CD14-positive monocyte (primary cell): ENCODE measurements at regions not wholly inside any gene's neighbourhood (a gene's known extent, or its start where the extent isn't known, plus 50 kb on each side); places are given as distances from the start of the nearest gene placed in this dataset.
A peak's percentile ranks its signal among the peaks of the same experiment; 100 is the strongest.

Source experiments
- DNase-seq, 3 donors: peaks; one replicate each; pipeline ENCODE4 v3.0.0-alpha.2; 2011 to 2022
- H2AFZ ChIP-seq: 2 replicates; pipeline ENCODE4 v1.6.0; 2012; ENCODE audit warnings: mild to moderate bottlenecking, low read depth, low read length, inconsistent platforms; ENCODE audit not compliant: insufficient read depth, poor library complexity, severe bottlenecking
- H3K27ac ChIP-seq, 2 donors: 1 replicate in 1 of 2; 2 replicates in 1 of 2; pipeline ENCODE4 v1.5.1; 2012 to 2013; ENCODE audit warnings: low read length in 2 of 2, control low read depth in 1 of 2, inconsistent platforms in 1 of 2, low read depth in 1 of 2, mild to moderate bottlenecking in 1 of 2
- H3K27me3 ChIP-seq, 2 donors: one replicate each; pipeline versions ENCODE4 v1.6.0 to v1.6.1; 2011 to 2013; ENCODE audit warnings: low read length in 2 of 2; ENCODE audit not compliant: control insufficient read depth in 2 of 2, insufficient read depth in 2 of 2
- H3K36me3 ChIP-seq, 2 donors: replicated peaks in 1 of 2; 1 replicate in 1 of 2; 2 replicates in 1 of 2; pipeline versions ENCODE4 v1.5.1 to v1.6.1; 2012 to 2013; ENCODE audit warnings: low read length in 2 of 2, control low read depth in 1 of 2, inconsistent platforms in 1 of 2, mild to moderate bottlenecking in 1 of 2; ENCODE audit not compliant: insufficient read depth in 2 of 2, control insufficient read depth in 1 of 2
- H3K4me1 ChIP-seq, 2 donors: 1 replicate in 1 of 2; 2 replicates in 1 of 2; pipeline versions ENCODE4 v1.5.1 to v1.6.1; 2012 to 2013; ENCODE audit warnings: low read length in 2 of 2, control low read depth in 1 of 2, inconsistent platforms in 1 of 2, mild to moderate bottlenecking in 1 of 2, moderate library complexity in 1 of 2; ENCODE audit not compliant: insufficient read depth in 2 of 2, control insufficient read depth in 1 of 2
- H3K4me2 ChIP-seq: replicated peaks from 2 replicates; pipeline ENCODE3; 2012; ENCODE audit warnings: low read length, moderate library complexity, mild to moderate bottlenecking; ENCODE audit not compliant: poor library complexity, severe bottlenecking; ENCODE audit errors: extremely low read depth
- H3K4me3 ChIP-seq, 3 experiments: fragments of 200-600 bp in 1 of 3; sonication (generic) in 1 of 3; replicated peaks in 1 of 3; 1 replicate in 2 of 3; 2 replicates in 1 of 3; pipeline ENCODE4 v1.5.1; 2011 to 2013; ENCODE audit warnings: low read length in 3 of 3, mild to moderate bottlenecking in 3 of 3, control low read depth in 2 of 3, low read depth in 2 of 3, inconsistent platforms in 1 of 3, moderate library complexity in 1 of 3
- H3K79me2 ChIP-seq: 2 replicates; pipeline ENCODE4 v1.6.0; 2012; ENCODE audit warnings: mild to moderate bottlenecking, control low read depth, inconsistent platforms, low read length, moderate library complexity; ENCODE audit not compliant: insufficient read depth
- H3K9ac ChIP-seq: 2 replicates; pipeline ENCODE4 v1.6.0; 2017; ENCODE audit warnings: low read length, mild to moderate bottlenecking; ENCODE audit not compliant: insufficient read depth, poor library complexity, severe bottlenecking
- H3K9me3 ChIP-seq, 2 donors: replicated peaks in 1 of 2; 1 replicate in 1 of 2; 2 replicates in 1 of 2; pipeline versions ENCODE4 v1.5.1 to v1.6.1; 2012 to 2013; ENCODE audit warnings: low read length in 2 of 2, control low read depth in 1 of 2; ENCODE audit not compliant: control insufficient read depth in 1 of 2, insufficient read depth in 1 of 2
- H4K20me1 ChIP-seq: 2 replicates; pipeline ENCODE4 v1.6.0; 2012; ENCODE audit warnings: mild to moderate bottlenecking, low read length, control low read depth, moderate library complexity; ENCODE audit not compliant: insufficient read depth
- H3K27ac Mint-ChIP-seq, 7 donors: one replicate each; pipeline ENCODE4 v1.8.0; 2020; ENCODE audit warnings: mild to moderate bottlenecking in 7 of 7, mixed read lengths in 7 of 7, moderate library complexity in 6 of 7, inconsistent platforms in 2 of 7
- H3K27me3 Mint-ChIP-seq, 3 donors: one replicate each; pipeline ENCODE4 v1.8.0; 2021 to 2022; ENCODE audit warnings: low read depth in 3 of 3, mild to moderate bottlenecking in 3 of 3, mixed read lengths in 3 of 3, moderate library complexity in 3 of 3, inconsistent platforms in 1 of 3
- H3K36me3 Mint-ChIP-seq, 2 donors: one replicate each; pipeline ENCODE4 v1.8.0; 2020; ENCODE audit warnings: mixed read lengths in 2 of 2, inconsistent platforms in 1 of 2, mild to moderate bottlenecking in 1 of 2
- H3K4me1 Mint-ChIP-seq: one replicate; pipeline ENCODE4 v1.8.0; 2020; ENCODE audit warnings: mild to moderate bottlenecking, mixed read lengths
- H3K4me3 Mint-ChIP-seq, 2 donors: one replicate each; pipeline ENCODE4 v1.8.0; 2020; ENCODE audit warnings: mild to moderate bottlenecking in 2 of 2, mixed read lengths in 2 of 2, moderate library complexity in 1 of 2
- H3K9me3 Mint-ChIP-seq, 7 donors: one replicate each; pipeline ENCODE4 v1.8.0; 2020 to 2022; ENCODE audit warnings: mixed read lengths in 7 of 7, mild to moderate bottlenecking in 6 of 7, moderate library complexity in 6 of 7, inconsistent platforms in 2 of 7
- CTCF ChIP-seq: fragments of 200-600 bp; IDR thresholded peaks from one replicate; pipeline ENCODE4 v1.8.0; 2022; ENCODE audit warnings: antibody characterized with exemption, mild to moderate bottlenecking
- WGBS: methylation state at CpG from one replicate; pipeline ENCODE4 v1.1.5; 2013; ENCODE audit warnings: missing lambda C conversion rate; ENCODE audit not compliant: insufficient coverage; 5-methylcytosine and 5-hydroxymethylcytosine counted together
- intact Hi-C, 2 donors: fragments of 100-400 bp; cut with micrococcal nuclease; formaldehyde crosslinking; loops; one replicate each; pipeline versions ENCODE4 v1.15.0 to v1.15.1; 2023

GRCh38 chr2:226307487-226308322 is 491.9 kb downstream of the IRS1 start:
- Mint-ChIP-seq H3K27ac (peak overlapping the region; percentile 84 to 94 (median 90)), H3K27me3 (peaks cover 0 to 5% (median 4%) of the 10 kb centered on the region in 3 donors), H3K4me1 (peaks cover 17% of the 10 kb centered on the region), H3K4me3 (no peak overlapping the region), H3K9me3 (peaks cover 0 to 4% (median 0%) of the 10 kb centered on the region in 7 donors), H3K36me3 (peaks cover 0 to 2% of the 10 kb centered on the region in 2 donors)
- Histone ChIP-seq H3K9ac (no peak overlapping the region), H3K36me3 (no peaks in the 10 kb centered on the region), H3K27ac (peak overlapping the region; percentile 15 to 72), H3K4me2 (peak overlapping the region; percentile 8), H2AFZ (peak overlapping the region; percentile 36), H3K27me3 (no peaks in the 10 kb centered on the region), H3K4me3 (peak overlapping the region in 1 of 3 experiments; percentile 4), H3K9me3 (no peaks in the 10 kb centered on the region), H3K79me2 (no peaks in the 10 kb centered on the region), H4K20me1 (no peaks in the 10 kb centered on the region), H3K4me1 (peaks cover 26 to 30% of the 10 kb centered on the region in 2 donors)
- TF ChIP-seq CTCF, result no peak
- DNase-seq, result peak; percentile 61 to 78 (median 63)
- no CpG with 5 or more reads among the region's 4 CpGs for WGBS
- intact Hi-C loops, result loop anchor here (5.0 to 10.0 kb wide), 2 partner anchors 117 to 190 kb away; no protein-coding TSS in a partner anchor

- DNase-seq, result no peak
- Histone ChIP-seq H4K20me1 (no peaks in the 10 kb centered on the region), H3K27ac (peak overlapping the region; percentile 15 to 72), H3K36me3 (no peaks in the 10 kb centered on the region), H3K9ac (no peak overlapping the region), H3K4me3 (no peak overlapping the region), H3K27me3 (no peaks in the 10 kb centered on the region), H3K79me2 (no peaks in the 10 kb centered on the region), H3K4me1 (peaks cover 26 to 27% of the 10 kb centered on the region in 2 donors), H3K9me3 (no peaks in the 10 kb centered on the region), H2AFZ (no peak overlapping the region), H3K4me2 (no peak overlapping the region)
- Mint-ChIP-seq H3K9me3 (peaks cover 0 to 4% (median 0%) of the 10 kb centered on the region in 7 donors), H3K27me3 (peaks cover 0 to 5% (median 4%) of the 10 kb centered on the region in 3 donors), H3K36me3 (peaks cover 0 to 2% of the 10 kb centered on the region in 2 donors), H3K4me3 (no peak overlapping the region), H3K27ac (peak overlapping the region; percentile 84 to 94 (median 92)), H3K4me1 (peaks cover 17% of the 10 kb centered on the region)
- TF ChIP-seq CTCF, result no peak
- 100% methylated on average over 1 of the region's 2 CpGs for WGBS
- intact Hi-C loops, result loop anchor here (5.0 to 10.0 kb wide), 2 partner anchors 118 to 190 kb away; no protein-coding TSS in a partner anchor
These were observed 492.7 kb downstream of the IRS1 start for GRCh38 chr2:226306969-226307368.
